DND-41 (cell line): ENCODE measurements at regions not wholly inside any gene's neighbourhood (a gene's known extent, or its start where the extent isn't known, plus 50 kb on each side); places are given as distances from the start of the nearest gene placed in this dataset.
"Not testable (repeated sequence)": the region's sequence is repeated elsewhere in the genome, so short reads cannot be mapped to it uniquely, and the experiment has no call there.

ENCODE experiments used
- ATAC-seq: fragments of 200-7000 bp; cut with Tn5 transposase; 3 replicates; pipeline ENCODE4 v1.9.1; 2021; ENCODE audit warnings: low read depth; ENCODE audit not compliant: insufficient read depth
- DNase-seq: peaks from one replicate; pipeline ENCODE4 v3.0.0-alpha.2; 2020
- H2AFZ ChIP-seq: 2 replicates; pipeline ENCODE4 v1.6.0; 2012; ENCODE audit warnings: low read depth, low read length
- H3K27ac ChIP-seq: 2 replicates; pipeline ENCODE4 v1.5.1; 2012; ENCODE audit warnings: low read length, inconsistent platforms
- H3K27me3 ChIP-seq: fragments of 200-600 bp; sonication (generic); 2 replicates; pipeline ENCODE4 v1.6.0; 2012; ENCODE audit warnings: low read length, mild to moderate bottlenecking, inconsistent platforms; ENCODE audit not compliant: insufficient read depth, poor library complexity
- H3K36me3 ChIP-seq: 2 replicates; pipeline ENCODE4 v1.5.1; 2012; ENCODE audit warnings: low read length, inconsistent platforms; ENCODE audit not compliant: insufficient read depth
- H3K4me1 ChIP-seq: 2 replicates; pipeline ENCODE4 v1.5.1; 2012; ENCODE audit warnings: mild to moderate bottlenecking, low read length; ENCODE audit not compliant: insufficient read depth
- H3K4me2 ChIP-seq: 2 replicates; pipeline ENCODE4 v1.6.0; 2012; ENCODE audit warnings: mild to moderate bottlenecking, moderate library complexity, low read length, inconsistent platforms; ENCODE audit not compliant: insufficient read depth
- H3K4me3 ChIP-seq, 2 experiments: fragments of 200-600 bp in 1 of 2; shearing (Covaris generic) in 1 of 2; 2 replicates each; pipeline ENCODE4 v1.5.1; 2012 to 2016; ENCODE audit warnings: inconsistent platforms in 2 of 2, low read length in 2 of 2, mild to moderate bottlenecking in 2 of 2, low read depth in 1 of 2, moderate library complexity in 1 of 2
- H3K79me2 ChIP-seq: 2 replicates; pipeline ENCODE4 v1.6.0; 2012; ENCODE audit warnings: low read length, inconsistent platforms; ENCODE audit not compliant: insufficient read depth
- H3K9ac ChIP-seq: 2 replicates; pipeline ENCODE4 v1.6.0; 2012; ENCODE audit warnings: low read depth, mild to moderate bottlenecking, inconsistent platforms, low read length, moderate library complexity
- H3K9me3 ChIP-seq: 2 replicates; pipeline ENCODE4 v1.5.1; 2012; ENCODE audit warnings: low read length, moderate library complexity, mild to moderate bottlenecking, inconsistent platforms; ENCODE audit not compliant: insufficient read depth, severe bottlenecking
- H4K20me1 ChIP-seq: 2 replicates; pipeline ENCODE4 v1.6.0; 2012; ENCODE audit warnings: low read length; ENCODE audit not compliant: insufficient read depth
- EZH2 ChIP-seq: IDR thresholded peaks from 3 replicates; pipeline ENCODE4 v1.6.1; 2012; ENCODE audit warnings: borderline replicate concordance, low read depth, mild to moderate bottlenecking, moderate library complexity, low read length, inconsistent platforms; ENCODE audit not compliant: severe bottlenecking
- TF ChIP-seq, protein P1 (sequence below): IDR thresholded peaks from 2 replicates; pipeline ENCODE4 v1.5.1; 2012; ENCODE audit warnings: borderline replicate concordance, low read length, moderate library complexity, mild to moderate bottlenecking; ENCODE audit not compliant: poor library complexity, severe bottlenecking; ENCODE audit errors: extremely low read depth

DNA sequence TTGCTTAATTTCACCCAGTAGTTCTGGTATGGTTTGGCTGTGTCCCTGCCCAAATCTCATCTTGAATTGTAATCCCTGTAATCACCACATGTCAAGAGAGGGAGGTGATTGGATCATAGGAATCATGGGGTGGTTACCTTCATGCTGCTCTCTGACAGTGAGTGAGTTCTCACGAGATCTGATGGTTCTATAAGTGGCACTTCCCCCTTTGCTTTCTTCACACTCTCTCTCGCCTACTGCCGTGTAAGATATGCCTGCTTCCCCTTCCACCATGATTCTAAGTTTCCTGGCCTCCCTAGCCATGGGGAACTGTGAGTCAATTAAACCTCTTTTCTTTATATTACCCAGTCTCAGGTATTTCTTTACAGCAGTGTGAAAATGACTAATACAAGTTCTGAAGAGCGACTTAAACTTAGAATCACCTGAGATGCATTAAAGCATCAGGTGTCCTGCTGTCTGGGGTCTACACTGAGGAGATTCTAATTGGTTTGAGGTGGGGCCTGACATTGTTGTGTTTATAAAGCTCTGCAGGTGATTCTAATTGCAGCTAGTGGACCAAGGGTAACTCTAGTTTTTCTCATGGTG is 82.1 kb upstream of the DTNBP1 start:
- DNase-seq = no peak
- H3K4me2 ChIP-seq = no peak overlapping the region
- ATAC-seq = no peak
- H3K4me1 ChIP-seq = no peaks in the 10 kb centered on the region
- H3K9ac ChIP-seq = no peak overlapping the region
- no peaks in the 10 kb centered on the region for H3K79me2 ChIP-seq
- no peak for TF ChIP-seq EZH2
- TF ChIP-seq, protein P1, sequence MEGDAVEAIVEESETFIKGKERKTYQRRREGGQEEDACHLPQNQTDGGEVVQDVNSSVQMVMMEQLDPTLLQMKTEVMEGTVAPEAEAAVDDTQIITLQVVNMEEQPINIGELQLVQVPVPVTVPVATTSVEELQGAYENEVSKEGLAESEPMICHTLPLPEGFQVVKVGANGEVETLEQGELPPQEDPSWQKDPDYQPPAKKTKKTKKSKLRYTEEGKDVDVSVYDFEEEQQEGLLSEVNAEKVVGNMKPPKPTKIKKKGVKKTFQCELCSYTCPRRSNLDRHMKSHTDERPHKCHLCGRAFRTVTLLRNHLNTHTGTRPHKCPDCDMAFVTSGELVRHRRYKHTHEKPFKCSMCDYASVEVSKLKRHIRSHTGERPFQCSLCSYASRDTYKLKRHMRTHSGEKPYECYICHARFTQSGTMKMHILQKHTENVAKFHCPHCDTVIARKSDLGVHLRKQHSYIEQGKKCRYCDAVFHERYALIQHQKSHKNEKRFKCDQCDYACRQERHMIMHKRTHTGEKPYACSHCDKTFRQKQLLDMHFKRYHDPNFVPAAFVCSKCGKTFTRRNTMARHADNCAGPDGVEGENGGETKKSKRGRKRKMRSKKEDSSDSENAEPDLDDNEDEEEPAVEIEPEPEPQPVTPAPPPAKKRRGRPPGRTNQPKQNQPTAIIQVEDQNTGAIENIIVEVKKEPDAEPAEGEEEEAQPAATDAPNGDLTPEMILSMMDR = no peak
- no peak overlapping the region for H3K27ac ChIP-seq
- H4K20me1 ChIP-seq = no peaks in the 10 kb centered on the region
- no peak overlapping the region for H2AFZ ChIP-seq
- H3K9me3 ChIP-seq = no peaks in the 10 kb centered on the region
- peaks cover 5% of the 10 kb centered on the region for H3K27me3 ChIP-seq
- H3K4me3 ChIP-seq = no peak overlapping the region
- H3K36me3 ChIP-seq = no peaks in the 10 kb centered on the region

DNA sequence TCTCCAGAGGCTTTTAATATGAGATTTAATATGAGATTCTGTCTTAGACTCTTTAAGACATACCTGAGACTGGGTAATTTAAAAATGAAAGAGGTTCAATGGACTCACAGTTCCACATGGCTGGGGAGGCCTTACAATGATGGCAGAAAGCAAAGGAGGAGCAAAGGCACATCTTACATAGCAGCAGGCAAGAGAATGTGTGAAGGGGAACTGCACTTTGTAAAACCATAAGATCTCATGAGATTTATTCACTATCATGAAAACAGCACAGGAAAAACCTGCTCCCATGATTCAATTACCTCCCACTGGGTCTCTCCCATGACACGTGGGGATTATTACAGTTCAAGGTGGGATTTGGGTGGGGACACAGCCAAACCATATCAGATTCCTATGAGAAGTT is 79.2 kb upstream of the DTNBP1 start:
- not testable (repeated sequence) for H3K27ac ChIP-seq, H2AFZ ChIP-seq, DNase-seq, H3K27me3 ChIP-seq, H3K4me1 ChIP-seq, H4K20me1 ChIP-seq, H3K9me3 ChIP-seq, H3K4me2 ChIP-seq, H3K9ac ChIP-seq, H3K4me3 ChIP-seq, H3K79me2 ChIP-seq, H3K36me3 ChIP-seq, ATAC-seq

DNA sequence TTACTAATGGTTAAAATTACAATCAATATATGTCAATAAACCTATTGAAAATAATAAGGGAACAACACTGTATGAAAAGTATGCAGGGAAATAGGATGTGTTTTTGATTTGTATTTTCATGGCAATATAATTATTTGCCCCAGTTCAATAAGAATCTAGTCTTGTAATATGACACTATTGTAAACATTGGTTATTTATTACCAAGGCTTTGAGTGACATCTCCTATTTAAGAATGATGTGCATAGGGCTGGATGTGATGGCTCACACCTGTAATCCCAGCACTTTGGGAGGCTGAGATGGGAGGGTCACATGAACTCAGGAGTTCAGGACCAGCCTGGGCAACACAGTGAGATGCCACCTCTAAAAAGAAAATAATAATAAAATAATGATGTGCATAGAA is 78.6 kb upstream of the DTNBP1 start:
- no peak for ATAC-seq
- Histone ChIP-seq H3K4me2 (no peak overlapping the region), H3K4me1 (no peaks in the 10 kb centered on the region), H3K9me3 (no peaks in the 10 kb centered on the region), H2AFZ (no peak overlapping the region), H3K27me3 (no peaks in the 10 kb centered on the region), H3K79me2 (no peaks in the 10 kb centered on the region), H3K4me3 (no peak overlapping the region), H3K36me3 (no peaks in the 10 kb centered on the region), H4K20me1 (no peaks in the 10 kb centered on the region), H3K9ac (no peak overlapping the region), H3K27ac (no peak overlapping the region)
- no peak for TF ChIP-seq EZH2
- TF ChIP-seq, protein P1 = no peak
- no peak for DNase-seq

DNA sequence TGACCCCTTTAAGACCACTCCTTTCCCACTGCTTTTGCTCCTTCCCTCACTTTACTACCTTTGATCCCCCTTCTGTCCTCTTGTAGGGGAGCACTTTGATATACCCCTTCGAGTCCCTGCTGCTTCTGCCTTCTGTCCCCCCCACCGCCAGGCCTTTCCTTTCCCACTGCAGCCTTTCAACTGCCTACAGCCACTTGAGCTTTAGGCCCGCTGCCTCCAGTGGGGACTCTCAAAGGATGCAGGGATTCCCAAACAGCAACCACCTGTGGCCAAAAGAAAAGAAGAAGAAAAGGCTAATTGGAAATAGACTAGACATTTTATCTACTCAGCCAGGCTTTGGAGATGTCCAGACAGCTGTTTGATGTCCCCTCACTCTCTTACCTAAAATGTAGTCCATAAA is 77.0 kb upstream of the DTNBP1 start:
- Histone ChIP-seq H3K4me1 (no peaks in the 10 kb centered on the region), H3K27me3 (no peaks in the 10 kb centered on the region), H3K27ac (no peak overlapping the region), H3K4me2 (no peak overlapping the region), H4K20me1 (no peaks in the 10 kb centered on the region), H2AFZ (no peak overlapping the region), H3K36me3 (no peaks in the 10 kb centered on the region), H3K9me3 (no peaks in the 10 kb centered on the region), H3K79me2 (no peaks in the 10 kb centered on the region), H3K9ac (no peak overlapping the region), H3K4me3 (no peak overlapping the region)
- DNase-seq = no peak
- ATAC-seq = no peak
- TF ChIP-seq, protein P1 = no peak
- TF ChIP-seq EZH2 = no peak
